OCI-LY7 (cell line): ENCODE measurements at regions not wholly inside any gene's neighbourhood (a gene's known extent, or its start where the extent isn't known, plus 50 kb on each side); places are given as distances from the start of the nearest gene placed in this dataset.

ENCODE experiments used
- CTCF ChIP-seq: fragments of 200-600 bp; sonication (generic); conservative IDR thresholded peaks from 2 replicates; pipeline ENCODE4 v1.5.1; 2014; ENCODE audit warnings: mild to moderate bottlenecking, antibody characterized with exemption, low read length, moderate library complexity, mixed read lengths
- EZH2phosphoT487 ChIP-seq: fragments of 200-600 bp; sonication (generic); IDR thresholded peaks from 2 replicates; pipeline ENCODE4 v1.6.1; 2018; ENCODE audit warnings: low read depth, borderline replicate concordance, mild to moderate bottlenecking, mixed run types, antibody characterized with exemption, low read length, moderate library complexity, mixed read lengths

- TF ChIP-seq CTCF: no peak
- TF ChIP-seq EZH2phosphoT487: no peak
These were observed 52.5 kb upstream of the LGALSL start for GRCh38 chr2:64401529-64401880.
